ENCODE measurements at regions not wholly inside any gene's neighbourhood (a gene's known extent, or its start where the extent isn't known, plus 50 kb on each side); places are given as distances from the start of the nearest gene placed in this dataset.

- POLR2A ChIA-PET = no interaction called here
- CTCF ChIA-PET = interaction anchor here (1.1 kb wide), 1 partner anchor 19 kb away, joined by 3 read pairs; no protein-coding TSS in a partner anchor
- TF ChIP-seq, protein P1, sequence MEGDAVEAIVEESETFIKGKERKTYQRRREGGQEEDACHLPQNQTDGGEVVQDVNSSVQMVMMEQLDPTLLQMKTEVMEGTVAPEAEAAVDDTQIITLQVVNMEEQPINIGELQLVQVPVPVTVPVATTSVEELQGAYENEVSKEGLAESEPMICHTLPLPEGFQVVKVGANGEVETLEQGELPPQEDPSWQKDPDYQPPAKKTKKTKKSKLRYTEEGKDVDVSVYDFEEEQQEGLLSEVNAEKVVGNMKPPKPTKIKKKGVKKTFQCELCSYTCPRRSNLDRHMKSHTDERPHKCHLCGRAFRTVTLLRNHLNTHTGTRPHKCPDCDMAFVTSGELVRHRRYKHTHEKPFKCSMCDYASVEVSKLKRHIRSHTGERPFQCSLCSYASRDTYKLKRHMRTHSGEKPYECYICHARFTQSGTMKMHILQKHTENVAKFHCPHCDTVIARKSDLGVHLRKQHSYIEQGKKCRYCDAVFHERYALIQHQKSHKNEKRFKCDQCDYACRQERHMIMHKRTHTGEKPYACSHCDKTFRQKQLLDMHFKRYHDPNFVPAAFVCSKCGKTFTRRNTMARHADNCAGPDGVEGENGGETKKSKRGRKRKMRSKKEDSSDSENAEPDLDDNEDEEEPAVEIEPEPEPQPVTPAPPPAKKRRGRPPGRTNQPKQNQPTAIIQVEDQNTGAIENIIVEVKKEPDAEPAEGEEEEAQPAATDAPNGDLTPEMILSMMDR (IDR thresholded peaks at IDR 0.05; ENCODE audit: control extremely low read depth, extremely low read depth, low read depth, missing control alignments) = no peak
- DNase-seq (ENCODE audit: extremely low spot score) = no peak
Observed at GRCh38 chr7:84848219-84848973, 338.5 kb downstream of the SEMA3D start.

DNA sequence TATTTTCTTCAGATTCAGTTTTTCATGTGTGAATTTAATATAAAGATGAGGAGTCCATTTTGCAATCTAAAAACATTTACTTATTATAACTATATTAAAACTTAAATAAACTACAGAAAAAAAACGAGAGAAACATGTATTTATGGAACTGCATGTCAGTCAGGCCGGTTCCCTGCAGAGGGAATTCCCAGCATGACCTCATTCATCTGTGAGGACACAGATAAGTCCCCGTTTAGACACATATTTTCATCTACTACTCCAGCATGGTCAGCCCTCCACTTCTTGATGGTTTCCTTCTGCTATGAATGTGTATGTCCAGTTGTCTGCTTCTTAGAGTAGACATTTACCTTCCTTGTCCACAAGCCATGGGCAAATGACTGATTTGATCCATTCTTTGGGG is 339.1 kb downstream of the SEMA3D start:
- CTCF ChIA-PET = interaction anchor here (1.1 kb wide), 1 partner anchor 18 kb away, joined by 3 read pairs; no protein-coding TSS in a partner anchor
- TF ChIP-seq, protein P1 (IDR thresholded peaks at IDR 0.05; ENCODE audit: control extremely low read depth, extremely low read depth, low read depth, missing control alignments) = no peak
- POLR2A ChIA-PET = no interaction called here
- no peak for DNase-seq (ENCODE audit: extremely low spot score)

DNA sequence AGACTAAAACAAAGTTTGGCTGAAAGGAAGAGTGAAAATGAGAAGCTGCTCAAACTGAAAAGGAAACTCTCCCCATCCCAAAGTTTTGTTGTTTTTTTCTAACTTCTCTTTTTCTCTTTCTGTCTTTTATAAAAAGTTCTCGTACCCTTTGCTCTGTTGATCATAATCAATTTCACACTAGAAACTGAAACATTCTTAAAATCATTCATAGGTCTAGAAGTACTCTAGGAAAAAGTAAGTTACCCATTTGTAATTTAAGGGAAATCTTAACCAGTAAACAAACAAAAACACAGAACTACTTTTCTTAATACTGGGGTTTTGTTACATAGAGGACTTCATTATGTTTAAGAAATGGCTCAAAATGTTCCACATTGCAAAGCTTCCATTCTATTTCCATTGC is 339.8 kb downstream of the SEMA3D start:
- ChIA-PET POLR2A (no interaction called here), CTCF (no interaction called here)
- no peak for DNase-seq (ENCODE audit: extremely low spot score)
- TF ChIP-seq, protein P1 (IDR thresholded peaks at IDR 0.05; ENCODE audit: control extremely low read depth, extremely low read depth, low read depth, missing control alignments) = no peak

GRCh38 chr7:84845971-84846370 is 340.9 kb downstream of the SEMA3D start:
- no peak for DNase-seq (ENCODE audit: extremely low spot score)
- POLR2A ChIA-PET = no interaction called here
- TF ChIP-seq, protein P1 (IDR thresholded peaks at IDR 0.05; ENCODE audit: control extremely low read depth, extremely low read depth, low read depth, missing control alignments) = no peak
- CTCF ChIA-PET = no interaction called here

GRCh38 chr7:84844771-84845170 is 342.1 kb downstream of the SEMA3D start:
- ChIA-PET CTCF (interaction anchor here (1.4 to 1.7 kb wide), 3 partner anchors 10 to 16 kb away, joined by 3 to 5 read pairs (median 4); no protein-coding TSS in a partner anchor), POLR2A (no interaction called here)
- DNase-seq (ENCODE audit: extremely low spot score) = no peak
- TF ChIP-seq, protein P1 (IDR thresholded peaks at IDR 0.05; ENCODE audit: control extremely low read depth, extremely low read depth, low read depth, missing control alignments) = no peak

DNA sequence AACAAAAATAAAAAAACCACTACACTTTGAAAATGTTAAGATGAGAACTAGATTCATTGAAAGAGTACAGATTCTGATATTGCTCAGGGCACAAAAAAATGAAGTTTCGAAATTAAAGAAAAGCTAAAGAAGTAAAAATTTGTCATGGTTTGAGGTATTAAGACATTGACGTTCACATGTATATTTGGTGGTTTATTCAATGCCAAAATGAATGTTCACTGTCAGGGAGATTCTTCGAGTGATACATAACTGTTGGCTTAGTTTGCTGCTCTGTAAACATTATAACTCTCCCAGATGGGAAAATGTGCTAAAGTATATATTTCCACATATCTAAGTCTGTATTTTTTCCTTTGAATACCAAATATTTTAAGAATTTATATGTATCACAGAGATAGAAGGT is 345.0 kb downstream of the SEMA3D start:
- ChIA-PET POLR2A (no interaction called here), CTCF (interaction anchor here (1.7 kb wide), 1 partner anchor 12 kb away, joined by 5 read pairs; no protein-coding TSS in a partner anchor)
- TF ChIP-seq, protein P1 (IDR thresholded peaks at IDR 0.05; ENCODE audit: control extremely low read depth, extremely low read depth, low read depth, missing control alignments) = no peak
- DNase-seq (ENCODE audit: extremely low spot score) = no peak

Data from GM10248 (cell line).